Endothelial cell of umbilical vein (primary cell): ENCODE measurements at regions not wholly inside any gene's neighbourhood (a gene's known extent, or its start where the extent isn't known, plus 50 kb on each side); places are given as distances from the start of the nearest gene placed in this dataset.

Experiments
- EZH2 ChIP-seq: IDR thresholded peaks from 2 replicates; pipeline ENCODE4 v1.6.1; 2012; ENCODE audit warnings: borderline replicate concordance, low read depth, mild to moderate bottlenecking, moderate library complexity, low read length, inconsistent platforms; ENCODE audit not compliant: severe bottlenecking
- MAX ChIP-seq: IDR thresholded peaks from 2 replicates; pipeline ENCODE4 v1.6.1; 2011; ENCODE audit not compliant: insufficient read depth, insufficient read length
- MYC ChIP-seq: IDR thresholded peaks from one replicate; pipeline ENCODE4 v1.6.1; 2011; ENCODE audit warnings: mild to moderate bottlenecking, low read depth, low read length
- POLR2A ChIP-seq: IDR thresholded peaks from 2 replicates; pipeline ENCODE4 v1.6.1; 2012; ENCODE audit warnings: low read depth, mild to moderate bottlenecking, control low read depth, low read length
- TF ChIP-seq, protein P1 (sequence below), 2 donors: IDR thresholded peaks; 1 replicate in 1 of 2; 2 replicates in 1 of 2; pipeline ENCODE4 v1.5.1; 2011; ENCODE audit warnings: low read length in 2 of 2, mild to moderate bottlenecking in 2 of 2, moderate library complexity in 2 of 2, control low read depth in 1 of 2, inconsistent platforms in 1 of 2, low read depth in 1 of 2; ENCODE audit not compliant: insufficient read depth in 1 of 2; ENCODE audit errors: extremely low read depth in 1 of 2

DNA sequence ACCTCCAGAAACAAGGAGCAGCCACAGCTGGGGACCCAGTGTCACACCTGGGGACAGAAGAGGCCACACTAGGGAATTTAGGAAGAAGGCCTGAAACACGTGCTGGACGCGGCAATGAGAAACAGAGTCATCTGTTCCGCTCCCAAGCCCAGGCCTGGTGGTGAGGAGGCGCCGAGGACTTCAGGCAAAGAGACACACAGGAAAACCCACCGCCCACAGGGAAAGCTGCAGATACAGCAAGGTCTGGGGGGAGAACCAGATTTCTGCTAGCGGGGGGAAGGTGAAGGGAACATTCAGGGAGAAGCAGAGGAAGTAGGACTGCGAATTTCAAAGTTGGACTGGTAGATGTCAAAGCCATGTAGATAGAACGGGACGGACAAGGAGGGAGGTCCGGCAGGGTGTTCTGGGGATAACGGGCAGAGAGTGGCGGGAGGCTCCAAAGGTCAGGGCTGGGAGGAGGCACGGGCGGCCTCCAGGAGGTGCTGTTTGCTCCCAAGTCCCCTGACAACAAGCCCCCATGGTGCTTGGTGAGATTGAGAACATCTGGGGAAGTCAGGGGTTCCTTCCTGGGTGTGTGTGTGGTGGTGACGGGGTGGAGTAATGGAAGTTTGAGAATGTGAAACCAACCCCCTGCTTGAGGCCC lies 351.7 kb upstream of the MYT1L start:
- TF ChIP-seq, protein P1, sequence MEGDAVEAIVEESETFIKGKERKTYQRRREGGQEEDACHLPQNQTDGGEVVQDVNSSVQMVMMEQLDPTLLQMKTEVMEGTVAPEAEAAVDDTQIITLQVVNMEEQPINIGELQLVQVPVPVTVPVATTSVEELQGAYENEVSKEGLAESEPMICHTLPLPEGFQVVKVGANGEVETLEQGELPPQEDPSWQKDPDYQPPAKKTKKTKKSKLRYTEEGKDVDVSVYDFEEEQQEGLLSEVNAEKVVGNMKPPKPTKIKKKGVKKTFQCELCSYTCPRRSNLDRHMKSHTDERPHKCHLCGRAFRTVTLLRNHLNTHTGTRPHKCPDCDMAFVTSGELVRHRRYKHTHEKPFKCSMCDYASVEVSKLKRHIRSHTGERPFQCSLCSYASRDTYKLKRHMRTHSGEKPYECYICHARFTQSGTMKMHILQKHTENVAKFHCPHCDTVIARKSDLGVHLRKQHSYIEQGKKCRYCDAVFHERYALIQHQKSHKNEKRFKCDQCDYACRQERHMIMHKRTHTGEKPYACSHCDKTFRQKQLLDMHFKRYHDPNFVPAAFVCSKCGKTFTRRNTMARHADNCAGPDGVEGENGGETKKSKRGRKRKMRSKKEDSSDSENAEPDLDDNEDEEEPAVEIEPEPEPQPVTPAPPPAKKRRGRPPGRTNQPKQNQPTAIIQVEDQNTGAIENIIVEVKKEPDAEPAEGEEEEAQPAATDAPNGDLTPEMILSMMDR (IDR thresholded peaks at IDR 0.05; ENCODE audit: extremely low read depth in 1 of 2, insufficient read depth in 1 of 2, low read depth in 1 of 2, low read length in 2 of 2), result no peak
- TF ChIP-seq MAX (no peak), EZH2 (no peak), MYC (no peak), POLR2A (no peak)
